HCT116 (cell line): ENCODE measurements at regions not wholly inside any gene's neighbourhood (a gene's known extent, or its start where the extent isn't known, plus 50 kb on each side); places are given as distances from the start of the nearest gene placed in this dataset.

Experiments used
- ATF3 ChIP-seq: IDR thresholded peaks from 2 replicates; pipeline ENCODE4 v1.6.1; 2012
- CTCF ChIP-seq, 3 experiments: fragments of 200-600 bp in 1 of 3; sonication (generic) in 1 of 3; IDR thresholded peaks in 2 of 3; conservative IDR thresholded peaks in 1 of 3; 2 replicates each; pipeline ENCODE4 v1.5.1; 2012 to 2017; ENCODE audit warnings: low read depth in 2 of 3, low read length in 2 of 3, antibody characterized with exemption in 1 of 3, borderline replicate concordance in 1 of 3, control low read depth in 1 of 3, mild to moderate bottlenecking in 1 of 3, mixed read lengths in 1 of 3, mixed run types in 1 of 3, moderate library complexity in 1 of 3; ENCODE audit not compliant: insufficient read depth in 1 of 3
- EGR1 ChIP-seq: IDR thresholded peaks from 2 replicates; pipeline ENCODE4 v1.6.1; 2012; ENCODE audit warnings: low read depth
- EZH2phosphoT487 ChIP-seq: fragments of 200-600 bp; IDR thresholded peaks from 2 replicates; pipeline ENCODE4 v1.6.1; 2018; ENCODE audit warnings: antibody characterized with exemption, borderline replicate concordance
- POLR2A ChIP-seq: IDR thresholded peaks from 2 replicates; pipeline ENCODE4 v1.7.0; 2011; ENCODE audit warnings: borderline replicate concordance; ENCODE audit not compliant: insufficient read depth, insufficient read length; ENCODE audit errors: extremely low read depth
- POLR2AphosphoS5 ChIP-seq: IDR thresholded peaks from 2 replicates; pipeline ENCODE4 v1.6.1; 2011; ENCODE audit warnings: mild to moderate bottlenecking, low read depth, low read length, moderate library complexity
- RAD21 ChIP-seq: IDR thresholded peaks from 2 replicates; pipeline ENCODE4 v1.6.1; 2012; ENCODE audit warnings: low read depth, mild to moderate bottlenecking
- SIN3A ChIP-seq: IDR thresholded peaks from 2 replicates; pipeline ENCODE4 v1.6.1; 2012; ENCODE audit warnings: low read depth
- SP1 ChIP-seq: IDR thresholded peaks from 2 replicates; pipeline ENCODE4 v1.6.1; 2012; ENCODE audit warnings: low read depth
- ZFX ChIP-seq: fragments of 450-650 bp; IDR thresholded peaks from 2 replicates; pipeline ENCODE4 v1.6.1; 2017
- ZNF274 ChIP-seq: fragments of 200-500 bp; sonication (Bioruptor generic); IDR thresholded peaks from 2 replicates; pipeline ENCODE4 v1.6.1; 2014; ENCODE audit warnings: mild to moderate bottlenecking, low read depth, low read length, inconsistent platforms

DNA sequence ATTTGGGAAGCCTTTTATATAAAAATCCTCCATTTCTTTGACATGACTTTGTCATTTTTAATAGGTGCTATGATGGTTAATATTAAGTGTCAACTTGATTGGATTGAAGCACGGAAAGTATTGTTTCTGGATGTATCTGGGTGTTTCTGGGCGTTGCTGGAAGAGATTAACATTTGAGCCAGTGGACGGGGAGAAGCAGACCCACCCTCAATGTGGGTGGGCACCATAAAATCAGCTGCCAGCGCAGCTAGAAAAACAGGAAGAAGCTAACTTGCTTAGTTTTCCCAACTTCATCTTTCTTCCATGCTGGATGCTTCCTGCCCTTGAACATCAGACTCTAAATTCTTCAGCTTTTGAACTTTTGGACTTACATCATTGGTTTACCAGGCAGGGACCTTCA is 1003.0 kb downstream of the SORCS3 start:
- TF ChIP-seq CTCF (IDR thresholded peaks at IDR 0.05 in 2 of 3, conservative IDR thresholded peaks at IDR 0.05 in 1 of 3; ENCODE audit: borderline replicate concordance in 1 of 3, insufficient read depth in 1 of 3, low read depth in 2 of 3, low read length in 2 of 3) (no peak), EZH2phosphoT487 (no peak), SP1 (no peak), ATF3 (no peak), RAD21 (no peak), ZNF274 (no peak), ZFX (no peak), POLR2AphosphoS5 (no peak), SIN3A (no peak), POLR2A (no peak), EGR1 (no peak)
